Heart right ventricle (tissue), 16 donors: ENCODE measurements at regions not wholly inside any gene's neighbourhood (a gene's known extent, or its start where the extent isn't known, plus 50 kb on each side); places are given as distances from the start of the nearest gene placed in this dataset.

ENCODE experiments used
- ATAC-seq, 8 donors: fragments of 200-7000 bp; cut with Tn5 transposase; one replicate each; pipeline ENCODE4 v1.9.1; 2020; ENCODE audit warnings: mild to moderate bottlenecking in 8 of 8, moderate library complexity in 8 of 8, moderate number of reproducible peaks in 1 of 8
- DNase-seq, 2 donors: peaks; one replicate each; pipeline ENCODE4 v3.0.0-alpha.2; 2020
- H3K27ac ChIP-seq, 10 donors: fragments of 200-600 bp; sonication (generic) in 2 of 10; one replicate each; pipeline versions ENCODE4 v1.5.0 to v1.8.0; 2020 to 2022; ENCODE audit warnings: mild to moderate bottlenecking in 3 of 10
- H3K27me3 ChIP-seq, 7 donors: fragments of 200-600 bp; one replicate each; pipeline ENCODE4 v1.8.0; 2021 to 2022; ENCODE audit warnings: mild to moderate bottlenecking in 2 of 7
- H3K36me3 ChIP-seq, 9 donors: fragments of 200-600 bp; sonication (generic) in 1 of 9; one replicate each; pipeline versions ENCODE4 v1.5.0 to v1.8.0; 2020 to 2022; ENCODE audit warnings: mild to moderate bottlenecking in 2 of 9
- H3K4me1 ChIP-seq, 9 donors: fragments of 200-600 bp; sonication (generic) in 1 of 9; one replicate each; pipeline versions ENCODE4 v1.5.0 to v1.8.0; 2020 to 2022; ENCODE audit warnings: mild to moderate bottlenecking in 4 of 9
- H3K4me3 ChIP-seq, 10 donors: fragments of 200-600 bp; sonication (generic) in 2 of 10; one replicate each; pipeline versions ENCODE4 v1.5.0 to v1.8.0; 2020 to 2022; ENCODE audit warnings: mild to moderate bottlenecking in 7 of 10, moderate library complexity in 2 of 10
- H3K9me3 ChIP-seq, 11 donors: fragments of 200-600 bp in 10 of 11; sonication (generic) in 2 of 11; one replicate each; pipeline versions ENCODE4 v1.5.0 to v1.8.0; 2013 to 2022; ENCODE audit warnings: mild to moderate bottlenecking in 2 of 11, control low read depth in 1 of 11, moderate library complexity in 1 of 11
- CTCF ChIP-seq, 9 donors: fragments of 200-600 bp; sonication (generic) in 2 of 9; IDR thresholded peaks; one replicate each; pipeline versions ENCODE4 v1.5.0 to v1.8.0; 2021 to 2022; ENCODE audit warnings: antibody characterized with exemption in 9 of 9, mild to moderate bottlenecking in 5 of 9, moderate library complexity in 1 of 9
- WGBS, 2 donors: extraction: QIAGEN DNeasy Blood & Tissue Kit; methylation state at CpG; one replicate each; pipeline ENCODE4 v1.1.7; 2013; ENCODE audit warnings: inconsistent platforms in 1 of 2; 5-methylcytosine and 5-hydroxymethylcytosine counted together
- intact Hi-C, 10 donors: fragments of 100-400 bp; cut with DNase I; formaldehyde crosslinking; loops; one replicate each; pipeline versions ENCODE4 v1.11.1 to v1.14.2; 2022
- donor health status: Arrhythmogenic right ventricular cardiomyopathy.
- donor health status: ischemic (EF 13 %, LVEDD 7.1; RV severe dilation, severe dysfunction).
- donor health status: healthy with polysubstance abuse.
- donor health status: DM: no; HTN: yes; CAD: no.
- donor health status: DM: no; HTN: no; CAD: no.
- donor health status: ischemic (EF 25% LVEDD 6.9; RV normal size, moderate dysfunction).
- donor health status: ischemic (EF 25% LVEDD 5.7; RV mildly dilated, moderate dysfunction).
- donor health status: healthy.
- donor health status: DM: yes; HTN: yes; CAD: no.
- donor health status: Ischemic cardiomyopathy.
- donor health status: ischemic (EF 35%, LVEDD 5.7; RV mildly dilated, moderate dysfunction).
- donor health status: nonischemic (EF 11% LVEDD 7.7; RV severe dilation, severe dysfunction).
- donor health status: DM: yes; HTN: yes; CAD: no.
- donor health status: PGD.
- donor health status: ischemic (EF 29% LVEDD 5.4; RV normal size, mild dysfunction).
- donor health status: nonischemic (EF 23%, LVEDD 6.1; RV moderate dilation, normal function).

DNA sequence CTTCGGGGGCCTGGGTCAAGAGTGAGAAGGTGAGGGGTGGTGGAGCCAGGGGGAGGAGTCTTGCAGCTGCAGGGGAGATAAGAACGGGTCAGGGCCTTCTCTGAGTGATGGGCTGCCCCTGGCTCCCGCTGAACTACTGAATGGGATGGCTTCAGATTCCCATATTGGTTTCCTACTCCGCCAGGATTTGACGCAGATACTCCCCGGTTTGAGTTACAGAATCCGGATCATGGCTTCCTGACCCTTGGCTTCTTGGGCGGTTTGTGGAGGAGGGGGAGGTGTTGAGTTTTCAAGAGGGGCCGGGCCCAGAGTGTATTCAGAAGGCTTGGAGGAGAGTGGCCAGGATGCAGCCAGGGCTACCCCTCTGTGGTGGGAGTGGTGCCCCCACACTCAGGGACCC, 119.9 kb upstream of the ATP2B2 start:
- Histone ChIP-seq H3K4me1 (no peaks in the 10 kb centered on the region), H3K9me3 (no peaks in the 10 kb centered on the region), H3K27ac (no peak overlapping the region), H3K27me3 (peaks cover 0 to 40% (median 29%) of the 10 kb centered on the region in 7 donors), H3K36me3 (no peaks in the 10 kb centered on the region), H3K4me3 (no peak overlapping the region)
- WGBS, 2 donors, result 36 to 37% methylated on average over 9 of the region's 9 CpGs
- no peak for TF ChIP-seq CTCF (IDR thresholded peaks at IDR 0.05)
- ATAC-seq (no peak), DNase-seq (no peak)
- intact Hi-C loops, result no loop called here

GRCh38 chr3:10627884-10628572, 122.6 kb upstream of the ATP2B2 start:
- Histone ChIP-seq H3K27ac (no peak overlapping the region), H3K4me3 (no peak overlapping the region), H3K27me3 (peaks cover 0 to 29% (median 12%) of the 10 kb centered on the region in 7 donors), H3K4me1 (no peaks in the 10 kb centered on the region), H3K9me3 (no peaks in the 10 kb centered on the region), H3K36me3 (no peaks in the 10 kb centered on the region)
- no peak for TF ChIP-seq CTCF (IDR thresholded peaks at IDR 0.05)
- no peak for DNase-seq
- 59 to 70% methylated on average over 13 of the region's 13 CpGs for WGBS, 2 donors
- intact Hi-C loops, result no loop called here
- no peak for ATAC-seq

DNA sequence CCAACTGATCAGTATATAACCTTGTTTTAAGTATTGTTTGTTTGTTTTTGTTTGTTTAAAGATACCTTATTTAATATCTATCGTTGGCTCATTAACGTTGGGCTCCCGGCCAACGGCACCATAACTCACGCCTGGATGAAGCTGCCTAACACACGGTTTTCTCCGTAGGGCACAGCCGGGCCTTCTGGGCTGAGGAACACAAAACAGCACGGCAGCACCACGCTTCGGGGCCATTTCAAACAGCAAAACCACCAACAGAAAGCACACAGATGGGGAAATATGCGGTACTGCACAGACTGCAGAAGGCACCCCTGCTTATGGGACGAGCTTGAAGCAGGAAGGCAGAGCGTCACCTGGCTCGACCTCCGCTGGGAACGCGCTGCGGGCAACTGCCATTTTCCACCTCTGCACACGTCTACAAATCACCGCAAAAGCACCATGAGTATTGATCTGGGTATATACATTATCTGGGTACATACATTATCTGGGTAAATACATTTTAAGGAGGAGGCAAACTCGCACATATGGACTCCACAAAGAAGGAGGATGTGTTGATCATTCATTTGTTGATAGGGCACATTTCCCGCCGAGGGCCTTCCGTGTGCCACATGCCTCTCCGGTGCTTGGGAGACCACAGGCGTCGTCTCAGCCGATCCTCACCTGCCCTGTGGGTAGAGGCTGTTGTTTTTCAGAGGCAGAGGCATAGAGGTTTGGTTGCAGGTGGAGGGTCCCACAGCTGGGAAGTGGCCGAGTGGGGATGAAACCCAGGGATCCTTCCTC, 123.7 kb upstream of the ATP2B2 start:
- intact Hi-C loops, result no loop called here
- TF ChIP-seq CTCF (IDR thresholded peaks at IDR 0.05), result no peak
- no peaks in the 10 kb centered on the region for H3K4me1 ChIP-seq
- ATAC-seq (no peak), DNase-seq (no peak)
- H3K9me3 ChIP-seq, result no peaks in the 10 kb centered on the region
- no peaks in the 10 kb centered on the region for H3K36me3 ChIP-seq
- 89% methylated on average over 30 of the region's 30 CpGs for WGBS, 2 donors
- H3K27me3 ChIP-seq, result peaks cover 0 to 26% (median 4%) of the 10 kb centered on the region in 7 donors
- no peak overlapping the region for H3K4me3 ChIP-seq
- no peak overlapping the region for H3K27ac ChIP-seq

GRCh38 chr3:10629671-10630040, 124.3 kb upstream of the ATP2B2 start:
- DNase-seq, result no peak
- Histone ChIP-seq H3K27me3 (peaks cover 0 to 26% (median 0%) of the 10 kb centered on the region in 7 donors), H3K4me3 (no peak overlapping the region), H3K36me3 (no peaks in the 10 kb centered on the region), H3K27ac (no peak overlapping the region), H3K9me3 (no peaks in the 10 kb centered on the region), H3K4me1 (no peaks in the 10 kb centered on the region)
- TF ChIP-seq CTCF (IDR thresholded peaks at IDR 0.05), result no peak
- no peak for ATAC-seq
- WGBS, 2 donors, result 76 to 81% methylated on average over 7 of the region's 7 CpGs
- intact Hi-C loops, result no loop called here
